GM23338 (cell line): ENCODE measurements at regions not wholly inside any gene's neighbourhood (a gene's known extent, or its start where the extent isn't known, plus 50 kb on each side); places are given as distances from the start of the nearest gene placed in this dataset.

Experiments
- ATAC-seq: fragments of 200-7000 bp; cut with Tn5 transposase; 3 replicates; pipeline ENCODE4 v1.9.1; 2020
- DNase-seq: peaks from one replicate; pipeline ENCODE4 v3.0.0-alpha.2; 2015; ENCODE audit warnings: low spot score
- H2AFZ ChIP-seq: fragments of 200-600 bp; sonication (generic); 2 replicates; pipeline ENCODE4 v1.8.0; 2016; ENCODE audit warnings: antibody characterized with exemption, mild to moderate bottlenecking, moderate library complexity
- H3F3A ChIP-seq: fragments of 200-600 bp; sonication (generic); replicated peaks from 2 replicates; pipeline ENCODE4 v1.8.0; 2017; ENCODE audit warnings: antibody characterized with exemption, mixed run types, low read depth
- H3K27ac ChIP-seq: fragments of 200-600 bp; sonication (generic); 2 replicates; pipeline ENCODE4 v1.6.1; 2016; ENCODE audit warnings: low read depth
- H3K27me3 ChIP-seq: fragments of 200-600 bp; sonication (generic); 2 replicates; pipeline ENCODE4 v1.8.0; 2016; ENCODE audit warnings: mild to moderate bottlenecking, mixed run types, moderate library complexity; ENCODE audit not compliant: insufficient read depth
- H3K36me3 ChIP-seq: fragments of 200-600 bp; sonication (generic); 2 replicates; pipeline ENCODE4 v1.8.0; 2016; ENCODE audit warnings: mild to moderate bottlenecking; ENCODE audit not compliant: insufficient read depth
- H3K4me1 ChIP-seq: fragments of 200-600 bp; sonication (generic); 2 replicates; pipeline ENCODE4 v1.8.0; 2016; ENCODE audit warnings: mild to moderate bottlenecking, moderate library complexity; ENCODE audit not compliant: insufficient read depth
- H3K4me2 ChIP-seq: fragments of 200-600 bp; sonication (generic); 2 replicates; pipeline ENCODE4 v1.7.1; 2017; ENCODE audit warnings: mixed run types
- H3K4me3 ChIP-seq: fragments of 200-600 bp; sonication (generic); 2 replicates; pipeline ENCODE4 v1.6.1; 2016; ENCODE audit warnings: mixed run types
- H3K79me2 ChIP-seq: fragments of 200-600 bp; sonication (generic); replicated peaks from 2 replicates; pipeline ENCODE4 v1.8.0; 2017; ENCODE audit warnings: mild to moderate bottlenecking; ENCODE audit not compliant: insufficient read depth
- H3K9me2 ChIP-seq: fragments of 200-600 bp; sonication (generic); 2 replicates; pipeline ENCODE4 v1.8.0; 2017; ENCODE audit not compliant: insufficient read depth
- H4K20me1 ChIP-seq: fragments of 200-600 bp; sonication (generic); replicated peaks from 2 replicates; pipeline ENCODE4 v1.8.0; 2017; ENCODE audit warnings: mild to moderate bottlenecking; ENCODE audit not compliant: insufficient read depth
- H3K27ac Mint-ChIP-seq: 2 replicates; pipeline ENCODE4 v1.8.0; 2020; ENCODE audit warnings: inconsistent platforms, mild to moderate bottlenecking, moderate library complexity, mixed read lengths
- H3K27me3 Mint-ChIP-seq: 3 replicates; pipeline ENCODE4 v1.8.0; 2022; ENCODE audit warnings: low read depth, mild to moderate bottlenecking, moderate library complexity, mixed read lengths, inconsistent platforms; ENCODE audit not compliant: insufficient read depth, poor library complexity
- H3K36me3 Mint-ChIP-seq: 3 replicates; pipeline ENCODE4 v1.8.0; 2021; ENCODE audit warnings: low read depth, mild to moderate bottlenecking, inconsistent platforms, moderate library complexity, mixed read lengths
- H3K4me1 Mint-ChIP-seq: 3 replicates; pipeline ENCODE4 v1.8.0; 2020; ENCODE audit warnings: mild to moderate bottlenecking, inconsistent platforms, mixed read lengths
- H3K4me3 Mint-ChIP-seq: 3 replicates; pipeline ENCODE4 v1.8.0; 2021; ENCODE audit warnings: moderate library complexity, mild to moderate bottlenecking, inconsistent platforms, mixed read lengths
- H3K9me3 Mint-ChIP-seq: 3 replicates; pipeline ENCODE4 v1.8.0; 2020; ENCODE audit warnings: moderate library complexity, mild to moderate bottlenecking, inconsistent platforms, mixed read lengths
- CREB1 ChIP-seq: fragments of 250-450 bp; sonication (Bioruptor Pico); IDR thresholded peaks from 2 replicates; pipeline ENCODE4 v1.5.0; 2020; ENCODE audit warnings: low read depth, mild to moderate bottlenecking, moderate library complexity
- EZH2 ChIP-seq: fragments of 200-600 bp; sonication (generic); IDR thresholded peaks from one replicate; pipeline ENCODE4 v1.8.0; 2017; ENCODE audit warnings: antibody characterized with exemption, mild to moderate bottlenecking, low read depth; ENCODE audit not compliant: unreplicated experiment
- EZH2phosphoT487 ChIP-seq: fragments of 200-600 bp; sonication (generic); IDR thresholded peaks from one replicate; pipeline ENCODE4 v1.8.1; 2018; ENCODE audit warnings: antibody characterized with exemption; ENCODE audit not compliant: unreplicated experiment
- JUNB ChIP-seq: IDR thresholded peaks from one replicate; pipeline ENCODE4 v1.6.1; 2016; ENCODE audit warnings: antibody characterized with exemption; ENCODE audit not compliant: unreplicated experiment
- NANOG ChIP-seq: IDR thresholded peaks from 2 replicates; pipeline ENCODE4 v1.6.1; 2016; ENCODE audit warnings: antibody characterized with exemption, borderline replicate concordance
- POLR2AphosphoS5 ChIP-seq: IDR thresholded peaks from 2 replicates; pipeline ENCODE4 v1.6.1; 2016; ENCODE audit warnings: antibody characterized with exemption, low read depth
- STAT1 ChIP-seq: IDR thresholded peaks from one replicate; pipeline ENCODE4 v1.6.1; 2016; ENCODE audit warnings: antibody characterized with exemption; ENCODE audit not compliant: unreplicated experiment
- ZNF114 ChIP-seq: fragments of 250-450 bp; sonication (Bioruptor Pico); IDR thresholded peaks from 2 replicates; pipeline ENCODE4 v1.5.0; 2020; ENCODE audit warnings: mild to moderate bottlenecking, moderate library complexity
- ZNF331 ChIP-seq: fragments of 250-450 bp; sonication (Bioruptor Pico); IDR thresholded peaks from 2 replicates; pipeline ENCODE4 v1.5.0; 2020; ENCODE audit warnings: low read depth, mild to moderate bottlenecking, moderate library complexity
- TF ChIP-seq, protein P1 (sequence below): IDR thresholded peaks from one replicate; pipeline ENCODE4 v1.6.1; 2018; ENCODE audit warnings: antibody characterized with exemption; ENCODE audit not compliant: unreplicated experiment
- TF ChIP-seq, protein P2 (sequence below): fragments of 250-450 bp; sonication (Bioruptor Pico); IDR thresholded peaks from 2 replicates; pipeline ENCODE4 v1.5.0; 2020; ENCODE audit warnings: mild to moderate bottlenecking, moderate library complexity

DNA sequence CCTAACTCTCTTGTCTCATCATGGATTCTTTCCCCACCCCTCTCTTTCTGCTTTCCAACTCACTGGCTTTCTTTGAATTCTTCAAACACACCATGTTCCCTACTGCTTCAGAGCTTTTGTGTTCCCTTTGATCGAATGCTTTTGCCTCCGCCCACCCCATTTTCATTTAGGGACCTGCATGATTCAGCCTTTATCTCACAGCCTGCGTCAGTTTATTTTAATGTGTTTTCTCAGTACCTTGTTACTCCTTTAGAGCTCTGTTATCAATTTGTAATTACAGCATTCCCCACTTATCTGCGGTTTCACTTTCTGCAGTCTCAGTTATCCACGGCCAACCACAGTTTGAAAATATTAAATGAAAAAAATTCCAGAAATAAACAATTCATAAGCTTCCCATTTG is 451.3 kb downstream of the METTL15 start (continued):
- TF ChIP-seq, protein P1, sequence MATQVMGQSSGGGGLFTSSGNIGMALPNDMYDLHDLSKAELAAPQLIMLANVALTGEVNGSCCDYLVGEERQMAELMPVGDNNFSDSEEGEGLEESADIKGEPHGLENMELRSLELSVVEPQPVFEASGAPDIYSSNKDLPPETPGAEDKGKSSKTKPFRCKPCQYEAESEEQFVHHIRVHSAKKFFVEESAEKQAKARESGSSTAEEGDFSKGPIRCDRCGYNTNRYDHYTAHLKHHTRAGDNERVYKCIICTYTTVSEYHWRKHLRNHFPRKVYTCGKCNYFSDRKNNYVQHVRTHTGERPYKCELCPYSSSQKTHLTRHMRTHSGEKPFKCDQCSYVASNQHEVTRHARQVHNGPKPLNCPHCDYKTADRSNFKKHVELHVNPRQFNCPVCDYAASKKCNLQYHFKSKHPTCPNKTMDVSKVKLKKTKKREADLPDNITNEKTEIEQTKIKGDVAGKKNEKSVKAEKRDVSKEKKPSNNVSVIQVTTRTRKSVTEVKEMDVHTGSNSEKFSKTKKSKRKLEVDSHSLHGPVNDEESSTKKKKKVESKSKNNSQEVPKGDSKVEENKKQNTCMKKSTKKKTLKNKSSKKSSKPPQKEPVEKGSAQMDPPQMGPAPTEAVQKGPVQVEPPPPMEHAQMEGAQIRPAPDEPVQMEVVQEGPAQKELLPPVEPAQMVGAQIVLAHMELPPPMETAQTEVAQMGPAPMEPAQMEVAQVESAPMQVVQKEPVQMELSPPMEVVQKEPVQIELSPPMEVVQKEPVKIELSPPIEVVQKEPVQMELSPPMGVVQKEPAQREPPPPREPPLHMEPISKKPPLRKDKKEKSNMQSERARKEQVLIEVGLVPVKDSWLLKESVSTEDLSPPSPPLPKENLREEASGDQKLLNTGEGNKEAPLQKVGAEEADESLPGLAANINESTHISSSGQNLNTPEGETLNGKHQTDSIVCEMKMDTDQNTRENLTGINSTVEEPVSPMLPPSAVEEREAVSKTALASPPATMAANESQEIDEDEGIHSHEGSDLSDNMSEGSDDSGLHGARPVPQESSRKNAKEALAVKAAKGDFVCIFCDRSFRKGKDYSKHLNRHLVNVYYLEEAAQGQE, result no peak
- TF ChIP-seq ZNF331 (CRISPR knock-in tag) (no peak), ZNF114 (CRISPR knock-in tag) (no peak), STAT1 (no peak), POLR2AphosphoS5 (no peak), NANOG (no peak), JUNB (no peak)

DNA sequence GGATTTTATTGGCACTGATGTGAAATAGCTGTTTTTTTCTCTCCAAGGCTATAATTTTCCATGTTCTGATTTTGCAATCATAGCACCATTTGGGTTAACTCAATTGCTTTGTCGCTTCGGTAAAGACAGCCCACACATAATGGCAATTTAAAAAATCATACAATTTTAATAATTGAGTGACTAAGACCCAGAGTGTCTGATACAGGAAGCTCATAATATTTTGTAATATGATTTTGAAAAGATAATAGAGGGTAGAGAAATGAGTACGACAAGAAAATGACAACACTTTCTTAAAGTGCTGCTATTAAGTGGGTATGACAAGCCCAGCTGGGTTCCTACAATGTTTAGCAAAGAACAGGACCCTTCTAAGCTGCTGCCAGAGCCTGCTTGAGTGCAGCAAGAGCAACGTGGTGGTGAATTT is 439.1 kb downstream of the METTL15 start:
- no peaks in the 10 kb centered on the region for H3F3A ChIP-seq
- no peaks in the 10 kb centered on the region for H3K9me3 Mint-ChIP-seq
- H3K27me3 Mint-ChIP-seq, result no peaks in the 10 kb centered on the region
- no peaks in the 10 kb centered on the region for H3K4me1 ChIP-seq
- no peaks in the 10 kb centered on the region for H3K36me3 ChIP-seq
- no peaks in the 10 kb centered on the region; the same call in 2 of the 3 replicates for H3K36me3 Mint-ChIP-seq
- H3K4me3 Mint-ChIP-seq, result no peak overlapping the region
- no peaks in the 10 kb centered on the region for H4K20me1 ChIP-seq
- H3K4me1 Mint-ChIP-seq, result no peaks in the 10 kb centered on the region
- no peak overlapping the region for H3K27ac ChIP-seq
- no peak for DNase-seq
- H3K27ac Mint-ChIP-seq, result no peak overlapping the region
- H3K9me2 ChIP-seq, result no peaks in the 10 kb centered on the region
- ATAC-seq, result no peak
- no peak overlapping the region for H3K4me2 ChIP-seq
- H3K27me3 ChIP-seq, result no peaks in the 10 kb centered on the region
- H3K79me2 ChIP-seq, result no peaks in the 10 kb centered on the region
- H2AFZ ChIP-seq, result no peak overlapping the region
- H3K4me3 ChIP-seq, result no peak overlapping the region
- TF ChIP-seq NANOG (no peak), CREB1 (CRISPR knock-in tag) (no peak), EZH2 (no peak), ZNF331 (CRISPR knock-in tag) (no peak), EZH2phosphoT487 (no peak), ZNF114 (CRISPR knock-in tag) (no peak), JUNB (no peak), POLR2AphosphoS5 (no peak)
- TF ChIP-seq, protein P2, sequence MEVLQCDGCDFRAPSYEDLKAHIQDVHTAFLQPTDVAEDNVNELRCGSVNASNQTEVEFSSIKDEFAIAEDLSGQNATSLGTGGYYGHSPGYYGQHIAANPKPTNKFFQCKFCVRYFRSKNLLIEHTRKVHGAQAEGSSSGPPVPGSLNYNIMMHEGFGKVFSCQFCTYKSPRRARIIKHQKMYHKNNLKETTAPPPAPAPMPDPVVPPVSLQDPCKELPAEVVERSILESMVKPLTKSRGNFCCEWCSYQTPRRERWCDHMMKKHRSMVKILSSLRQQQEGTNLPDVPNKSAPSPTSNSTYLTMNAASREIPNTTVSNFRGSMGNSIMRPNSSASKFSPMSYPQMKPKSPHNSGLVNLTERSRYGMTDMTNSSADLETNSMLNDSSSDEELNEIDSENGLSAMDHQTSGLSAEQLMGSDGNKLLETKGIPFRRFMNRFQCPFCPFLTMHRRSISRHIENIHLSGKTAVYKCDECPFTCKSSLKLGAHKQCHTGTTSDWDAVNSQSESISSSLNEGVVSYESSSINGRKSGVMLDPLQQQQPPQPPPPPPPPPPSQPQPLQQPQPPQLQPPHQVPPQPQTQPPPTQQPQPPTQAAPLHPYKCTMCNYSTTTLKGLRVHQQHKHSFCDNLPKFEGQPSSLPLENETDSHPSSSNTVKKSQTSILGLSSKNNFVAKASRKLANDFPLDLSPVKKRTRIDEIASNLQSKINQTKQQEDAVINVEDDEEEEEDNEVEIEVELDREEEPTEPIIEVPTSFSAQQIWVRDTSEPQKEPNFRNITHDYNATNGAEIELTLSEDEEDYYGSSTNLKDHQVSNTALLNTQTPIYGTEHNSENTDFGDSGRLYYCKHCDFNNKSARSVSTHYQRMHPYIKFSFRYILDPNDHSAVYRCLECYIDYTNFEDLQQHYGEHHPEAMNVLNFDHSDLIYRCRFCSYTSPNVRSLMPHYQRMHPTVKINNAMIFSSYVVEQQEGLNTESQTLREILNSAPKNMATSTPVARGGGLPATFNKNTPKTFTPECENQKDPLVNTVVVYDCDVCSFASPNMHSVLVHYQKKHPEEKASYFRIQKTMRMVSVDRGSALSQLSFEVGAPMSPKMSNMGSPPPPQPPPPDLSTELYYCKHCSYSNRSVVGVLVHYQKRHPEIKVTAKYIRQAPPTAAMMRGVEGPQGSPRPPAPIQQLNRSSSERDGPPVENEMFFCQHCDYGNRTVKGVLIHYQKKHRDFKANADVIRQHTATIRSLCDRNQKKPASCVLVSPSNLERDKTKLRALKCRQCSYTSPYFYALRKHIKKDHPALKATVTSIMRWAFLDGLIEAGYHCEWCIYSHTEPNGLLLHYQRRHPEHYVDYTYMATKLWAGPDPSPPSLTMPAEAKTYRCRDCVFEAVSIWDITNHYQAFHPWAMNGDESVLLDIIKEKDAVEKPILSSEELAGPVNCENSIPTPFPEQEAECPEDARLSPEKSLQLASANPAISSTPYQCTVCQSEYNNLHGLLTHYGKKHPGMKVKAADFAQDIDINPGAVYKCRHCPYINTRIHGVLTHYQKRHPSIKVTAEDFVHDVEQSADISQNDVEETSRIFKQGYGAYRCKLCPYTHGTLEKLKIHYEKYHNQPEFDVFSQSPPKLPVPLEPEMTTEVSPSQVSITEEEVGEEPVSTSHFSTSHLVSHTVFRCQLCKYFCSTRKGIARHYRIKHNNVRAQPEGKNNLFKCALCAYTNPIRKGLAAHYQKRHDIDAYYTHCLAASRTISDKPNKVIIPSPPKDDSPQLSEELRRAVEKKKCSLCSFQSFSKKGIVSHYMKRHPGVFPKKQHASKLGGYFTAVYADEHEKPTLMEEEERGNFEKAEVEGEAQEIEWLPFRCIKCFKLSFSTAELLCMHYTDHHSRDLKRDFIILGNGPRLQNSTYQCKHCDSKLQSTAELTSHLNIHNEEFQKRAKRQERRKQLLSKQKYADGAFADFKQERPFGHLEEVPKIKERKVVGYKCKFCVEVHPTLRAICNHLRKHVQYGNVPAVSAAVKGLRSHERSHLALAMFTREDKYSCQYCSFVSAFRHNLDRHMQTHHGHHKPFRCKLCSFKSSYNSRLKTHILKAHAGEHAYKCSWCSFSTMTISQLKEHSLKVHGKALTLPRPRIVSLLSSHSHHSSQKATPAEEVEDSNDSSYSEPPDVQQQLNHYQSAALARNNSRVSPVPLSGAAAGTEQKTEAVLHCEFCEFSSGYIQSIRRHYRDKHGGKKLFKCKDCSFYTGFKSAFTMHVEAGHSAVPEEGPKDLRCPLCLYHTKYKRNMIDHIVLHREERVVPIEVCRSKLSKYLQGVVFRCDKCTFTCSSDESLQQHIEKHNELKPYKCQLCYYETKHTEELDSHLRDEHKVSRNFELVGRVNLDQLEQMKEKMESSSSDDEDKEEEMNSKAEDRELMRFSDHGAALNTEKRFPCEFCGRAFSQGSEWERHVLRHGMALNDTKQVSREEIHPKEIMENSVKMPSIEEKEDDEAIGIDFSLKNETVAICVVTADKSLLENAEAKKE (CRISPR knock-in tag), result no peak
- TF ChIP-seq, protein P1, result no peak
